GM12878 (cell line): ENCODE measurements at regions not wholly inside any gene's neighbourhood (a gene's known extent, or its start where the extent isn't known, plus 50 kb on each side); places are given as distances from the start of the nearest gene placed in this dataset.

Source experiments
- ATAC-seq: fragments of 200-7000 bp; cut with Tn5 transposase; 3 replicates; pipeline ENCODE4 v1.9.1; 2020; ENCODE audit warnings: mild to moderate bottlenecking, moderate library complexity
- BruUV-seq: library from RNA; stranded (reverse); fragments of 400-500 nt; replicated peaks from 2 replicates; lab custom pipeline; 2021; lab: Mats Ljungman, UMichigan
- CTCF ChIA-PET: fragments of 300-600 bp; sonication (Branson Sonifier 250); formaldehyde crosslinking; extraction: SDS; loops from one replicate; lab custom pipeline; 2021; ENCODE audit warnings: inconsistent platforms; lab: Yijun Ruan, JAX
- POLR2A ChIA-PET: fragments of 350-600 bp; formaldehyde crosslinking; extraction: SDS; loops from one replicate; lab custom pipeline; 2021; ENCODE audit warnings: inconsistent platforms; lab: Charles Lee
- RAD21 ChIA-PET: fragments of 300-600 bp; sonication (Branson Sonifier 250); formaldehyde crosslinking; loops from one replicate; lab custom pipeline; 2023; ENCODE audit warnings: antibody characterized with exemption; ENCODE audit not compliant: unreplicated experiment; lab: Charles Lee
- SMC1A ChIA-PET: fragments of 300-600 bp; sonication (Branson Sonifier 250); formaldehyde crosslinking; loops from one replicate; lab custom pipeline; 2023; ENCODE audit not compliant: unreplicated experiment, uncharacterized antibody; lab: Charles Lee
- DNase-seq: peaks from one replicate; pipeline ENCODE4 v3.0.0-alpha.2; 2011; ENCODE audit warnings: low read depth, low spot score
- FAIRE-seq: peaks from 3 replicates; lab custom pipeline; 2011; peaks lifted over from hg19 to GRCh38; lab: Jason Lieb, UNC
- H2AFZ ChIP-seq: 2 replicates; pipeline ENCODE4 v1.6.0; 2011; ENCODE audit warnings: low read depth, low read length, control low read depth; ENCODE audit not compliant: control insufficient read depth
- H3K27ac ChIP-seq: 2 replicates; pipeline ENCODE4 v1.5.1; 2011; ENCODE audit warnings: control low read depth; ENCODE audit not compliant: control insufficient read depth, insufficient read depth
- H3K27me3 ChIP-seq, 2 experiments: replicated peaks in 1 of 2; 2 replicates each; pipeline versions ENCODE4 v1.6.0 to v1.6.1; 2011; ENCODE audit warnings: low read length in 1 of 2; ENCODE audit not compliant: control insufficient read depth in 2 of 2, insufficient read depth in 2 of 2
- H3K36me3 ChIP-seq, 2 experiments: 2 replicates each; pipeline ENCODE4 v1.5.1; 2011; ENCODE audit warnings: low read length in 1 of 2; ENCODE audit not compliant: control insufficient read depth in 2 of 2, insufficient read depth in 2 of 2
- H3K4me1 ChIP-seq: 2 replicates; pipeline ENCODE4 v1.6.1; 2011; ENCODE audit warnings: mild to moderate bottlenecking, low read length, moderate library complexity, mixed read lengths; ENCODE audit not compliant: control insufficient read depth, insufficient read depth
- H3K4me2 ChIP-seq: 2 replicates; pipeline ENCODE4 v1.6.0; 2011; ENCODE audit warnings: control low read depth; ENCODE audit not compliant: control insufficient read depth, insufficient read depth
- H3K4me3 ChIP-seq: fragments of 200-600 bp; sonication (generic); 2 replicates; pipeline ENCODE4 v1.5.1; 2016
- H3K79me2 ChIP-seq: 2 replicates; pipeline ENCODE4 v1.6.0; 2011; ENCODE audit warnings: low read length; ENCODE audit not compliant: control insufficient read depth, insufficient read depth
- H3K9ac ChIP-seq: 2 replicates; pipeline ENCODE4 v1.8.0; 2011; ENCODE audit warnings: low read length, control low read depth, mixed read lengths; ENCODE audit not compliant: control insufficient read depth, insufficient read depth
- H3K9me3 ChIP-seq: replicated peaks from 3 replicates; pipeline ENCODE4 v1.5.1; 2011; ENCODE audit warnings: mild to moderate bottlenecking, low read length; ENCODE audit not compliant: control insufficient read depth, insufficient read depth
- H4K20me1 ChIP-seq: 2 replicates; pipeline ENCODE4 v1.6.0; 2011; ENCODE audit not compliant: control insufficient read depth, insufficient read depth
- DPF2 ChIP-seq: fragments of 450-650 bp; IDR thresholded peaks from 2 replicates; pipeline ENCODE4 v1.6.1; 2017; ENCODE audit warnings: mild to moderate bottlenecking
- ESRRA ChIP-seq: IDR thresholded peaks from 2 replicates; pipeline ENCODE4 v1.6.1; 2012; ENCODE audit warnings: mild to moderate bottlenecking, low read length, improper control_type of control experiment
- KAT2A ChIP-seq: conservative IDR thresholded peaks from 2 replicates; pipeline ENCODE4 v1.6.1; 2011; ENCODE audit warnings: low read depth, low read length; ENCODE audit not compliant: control insufficient read depth
- NFXL1 ChIP-seq: fragments of 450-650 bp; IDR thresholded peaks from 2 replicates; pipeline ENCODE4 v1.6.1; 2017; ENCODE audit warnings: antibody characterized with exemption, mild to moderate bottlenecking, borderline replicate concordance
- NKRF ChIP-seq: fragments of 450-650 bp; conservative IDR thresholded peaks from 2 replicates; pipeline ENCODE4 v1.6.1; 2017; ENCODE audit warnings: mild to moderate bottlenecking, moderate library complexity
- POLR2AphosphoS5 ChIP-seq: IDR thresholded peaks from 2 replicates; pipeline ENCODE4 v1.6.1; 2011; ENCODE audit warnings: mild to moderate bottlenecking, low read length, inconsistent platforms
- PRDM15 ChIP-seq: fragments of 450-650 bp; formaldehyde crosslinking; IDR thresholded peaks from 2 replicates; pipeline ENCODE4 v1.4.0; 2020; ENCODE audit warnings: mild to moderate bottlenecking, moderate library complexity
- RAD51 ChIP-seq: fragments of 450-650 bp; IDR thresholded peaks from 2 replicates; pipeline ENCODE4 v1.6.1; 2016; ENCODE audit warnings: moderate library complexity, mild to moderate bottlenecking, inconsistent platforms
- RELB ChIP-seq: fragments of 450-650 bp; IDR thresholded peaks from 2 replicates; pipeline ENCODE4 v1.6.1; 2017; ENCODE audit warnings: low read depth, mild to moderate bottlenecking, moderate library complexity
- TCF12 ChIP-seq: IDR thresholded peaks from 2 replicates; pipeline ENCODE4 v1.6.1; 2011; ENCODE audit warnings: low read depth, mild to moderate bottlenecking, low read length
- YBX1 ChIP-seq: fragments of 450-650 bp; IDR thresholded peaks from 2 replicates; pipeline ENCODE4 v1.6.1; 2016; ENCODE audit warnings: antibody characterized with exemption
- ZNF274 ChIP-seq: IDR thresholded peaks from one replicate; pipeline ENCODE4 v1.8.0; 2011; ENCODE audit not compliant: insufficient read length, insufficient read depth
- WGBS: methylation state at CpG from one replicate; pipeline ENCODE4 v1.1.6; 2016; ENCODE audit warnings: low lambda C conversion rate; ENCODE audit not compliant: insufficient replicate concordance, insufficient coverage; ENCODE audit errors: missing lambda C conversion rate; 5-methylcytosine and 5-hydroxymethylcytosine counted together
- in situ Hi-C: fragments of 300-500 bp; cut with MboI; formaldehyde crosslinking; loops from 9 replicates; pipeline ENCODE4 v1.14.3; 2018; ENCODE audit warnings: mixed read lengths
- intact Hi-C: fragments of 100-400 bp; cut with micrococcal nuclease; formaldehyde crosslinking; loops from one replicate; pipeline ENCODE4 v1.14.2; 2022; ENCODE audit not compliant: unreplicated experiment

- H3K9ac ChIP-seq = no peak overlapping the region
- H3K4me3 ChIP-seq = no peak overlapping the region
- ChIA-PET POLR2A (no interaction called here), SMC1A (no interaction called here), CTCF (no interaction called here)
- no peak overlapping the region for H2AFZ ChIP-seq
- no TSS peak for BruUV-seq
- intact Hi-C loops (no loop called here), in situ Hi-C loops (no loop called here)
- H3K9me3 ChIP-seq = no peaks in the 10 kb centered on the region; the same call in 2 of the 3 replicates
- no peaks in the 10 kb centered on the region for H4K20me1 ChIP-seq
- H3K4me1 ChIP-seq = no peaks in the 10 kb centered on the region
- WGBS = 67% methylated on average over 20 of the region's 20 CpGs
- H3K27me3 ChIP-seq = no peaks in the 10 kb centered on the region
- H3K27ac ChIP-seq = no peak overlapping the region
- TF ChIP-seq TCF12 (no peak), ESRRA (no peak), PRDM15 (CRISPR knock-in tag) (no peak), DPF2 (no peak)
- TF ChIP-seq, all 136 proteins: peak for 0
- Histone ChIP-seq H3K36me3 (no peaks in the 10 kb centered on the region), H3K79me2 (no peaks in the 10 kb centered on the region), H3K4me2 (no peak overlapping the region)
- FAIRE-seq (no peak), ATAC-seq (no peak), DNase-seq (no peak)
- RAD21 ChIA-PET = no interaction called here
Observed at GRCh38 chr9:88220652-88221051, 82.4 kb upstream of the SPATA31C2 start.

GRCh38 chr9:88219601-88220000 lies 81.3 kb upstream of the SPATA31C2 start:
- ChIA-PET SMC1A (no interaction called here), CTCF (no interaction called here), POLR2A (no interaction called here), RAD21 (no interaction called here)
- no peaks in the 10 kb centered on the region for H3K36me3 ChIP-seq
- no peak overlapping the region for H3K4me2 ChIP-seq
- no peaks in the 10 kb centered on the region for H3K79me2 ChIP-seq
- H3K4me1 ChIP-seq = no peaks in the 10 kb centered on the region
- H3K27ac ChIP-seq = no peak overlapping the region
- H3K27me3 ChIP-seq = no peaks in the 10 kb centered on the region
- no peaks in the 10 kb centered on the region for H4K20me1 ChIP-seq
- H2AFZ ChIP-seq = no peak overlapping the region
- intact Hi-C loops (no loop called here), in situ Hi-C loops (no loop called here)
- DNase-seq (no peak), ATAC-seq (no peak), FAIRE-seq (no peak)
- no peak overlapping the region for H3K4me3 ChIP-seq
- H3K9ac ChIP-seq = no peak overlapping the region
- no TSS peak for BruUV-seq
- WGBS = 28% methylated on average over 4 of the region's 4 CpGs
- H3K9me3 ChIP-seq = no peaks in the 10 kb centered on the region; the same call in 2 of the 3 replicates
- TF ChIP-seq YBX1 (no peak), RELB (no peak), RAD51 (no peak), NFXL1 (no peak), KAT2A (no peak), NKRF (no peak), POLR2AphosphoS5 (no peak), ZNF274 (no peak)
